HUES6 (cell line): ENCODE measurements at regions not wholly inside any gene's neighbourhood (a gene's known extent, or its start where the extent isn't known, plus 50 kb on each side); places are given as distances from the start of the nearest gene placed in this dataset.
"Not testable (repeated sequence)": the region's sequence is repeated elsewhere in the genome, so short reads cannot be mapped to it uniquely, and the experiment has no call there.

Experiments
- H3K27ac ChIP-seq: 2 replicates; pipeline ENCODE4 v1.7.0; 2013; ENCODE audit warnings: low read depth, mild to moderate bottlenecking, low read length, inconsistent platforms
- H3K27me3 ChIP-seq: 2 replicates; pipeline ENCODE4 v1.6.1; 2013; ENCODE audit warnings: low read length; ENCODE audit not compliant: control insufficient read depth, insufficient read depth
- H3K36me3 ChIP-seq: 2 replicates; pipeline ENCODE4 v1.6.1; 2013; ENCODE audit warnings: low read length; ENCODE audit not compliant: control insufficient read depth, insufficient read depth
- H3K4me1 ChIP-seq: 2 replicates; pipeline ENCODE4 v1.6.1; 2013; ENCODE audit warnings: low read length; ENCODE audit not compliant: control insufficient read depth, insufficient read depth
- H3K4me3 ChIP-seq: 2 replicates; pipeline ENCODE4 v1.5.1; 2013; ENCODE audit warnings: low read depth, low read length
- H3K9ac ChIP-seq: one replicate; pipeline ENCODE4 v1.6.1; 2013; ENCODE audit warnings: mild to moderate bottlenecking, low read length
- H3K9me3 ChIP-seq: 2 replicates; pipeline ENCODE4 v1.6.1; 2013; ENCODE audit warnings: low read depth, low read length; ENCODE audit not compliant: control insufficient read depth, insufficient read depth

GRCh38 chr6:79808921-79809320 is 138.4 kb downstream of the ELOVL4 start:
- H3K27me3 ChIP-seq: no peaks in the 10 kb centered on the region
- H3K9ac ChIP-seq: no peak overlapping the region
- peaks cover 13% of the 10 kb centered on the region for H3K4me1 ChIP-seq

GRCh38 chr6:79806661-79807060 is 140.7 kb downstream of the ELOVL4 start:
- not testable (repeated sequence) for H3K4me3 ChIP-seq, H3K27ac ChIP-seq, H3K9ac ChIP-seq, H3K27me3 ChIP-seq, H3K9me3 ChIP-seq, H3K36me3 ChIP-seq, H3K4me1 ChIP-seq

More at GRCh38 chr6:79808921-79809320, 138.4 kb downstream of the ELOVL4 start:
- peaks cover 5% of the 10 kb centered on the region; the same call in 1 of the 2 replicates for H3K9me3 ChIP-seq
- H3K36me3 ChIP-seq: no peaks in the 10 kb centered on the region
- no peak overlapping the region for H3K27ac ChIP-seq
- H3K4me3 ChIP-seq: no peak overlapping the region

- Histone ChIP-seq H3K4me1 (no peaks in the 10 kb centered on the region), H3K9ac (no peak overlapping the region), H3K27ac (no peak overlapping the region), H3K9me3 (peaks cover 5% of the 10 kb centered on the region; the same call in 1 of the 2 replicates), H3K27me3 (no peaks in the 10 kb centered on the region), H3K36me3 (no peaks in the 10 kb centered on the region), H3K4me3 (no peak overlapping the region)
These were observed 142.6 kb downstream of the ELOVL4 start for GRCh38 chr6:79804732-79805131.

GRCh38 chr6:79803917-79804316 is 143.4 kb downstream of the ELOVL4 start:
- Histone ChIP-seq H3K36me3 (no peaks in the 10 kb centered on the region), H3K27me3 (no peaks in the 10 kb centered on the region), H3K4me3 (no peak overlapping the region), H3K9ac (no peak overlapping the region), H3K9me3 (peaks cover 5% of the 10 kb centered on the region; the same call in 1 of the 2 replicates), H3K27ac (no peak overlapping the region), H3K4me1 (no peaks in the 10 kb centered on the region)

- no peaks in the 10 kb centered on the region for H3K4me1 ChIP-seq
- H3K27me3 ChIP-seq: no peaks in the 10 kb centered on the region
- H3K9ac ChIP-seq: no peak overlapping the region
- H3K36me3 ChIP-seq: no peaks in the 10 kb centered on the region
- no peak overlapping the region for H3K27ac ChIP-seq
- H3K4me3 ChIP-seq: no peak overlapping the region
- H3K9me3 ChIP-seq: peaks cover 5% of the 10 kb centered on the region; the same call in 1 of the 2 replicates
These were observed 144.6 kb downstream of the ELOVL4 start for GRCh38 chr6:79802657-79803300.

GRCh38 chr6:79801362-79801761 is 146.0 kb downstream of the ELOVL4 start:
- no peaks in the 10 kb centered on the region for H3K9me3 ChIP-seq
- H3K27ac ChIP-seq: no peak overlapping the region
- no peaks in the 10 kb centered on the region for H3K27me3 ChIP-seq

GRCh38 chr6:79798841-79799240 is 148.5 kb downstream of the ELOVL4 start:
- no peak overlapping the region for H3K27ac ChIP-seq
- H3K9ac ChIP-seq: no peak overlapping the region
- H3K4me1 ChIP-seq: no peaks in the 10 kb centered on the region
- no peaks in the 10 kb centered on the region for H3K36me3 ChIP-seq
- no peak overlapping the region for H3K4me3 ChIP-seq
- no peaks in the 10 kb centered on the region for H3K9me3 ChIP-seq
- H3K27me3 ChIP-seq: no peaks in the 10 kb centered on the region

More at GRCh38 chr6:79801362-79801761, 146.0 kb downstream of the ELOVL4 start:
- H3K4me1 ChIP-seq: no peaks in the 10 kb centered on the region
- H3K4me3 ChIP-seq: no peak overlapping the region
- no peaks in the 10 kb centered on the region for H3K36me3 ChIP-seq
- H3K9ac ChIP-seq: no peak overlapping the region

- Histone ChIP-seq H3K9ac (no peak overlapping the region), H3K9me3 (no peaks in the 10 kb centered on the region), H3K4me1 (no peaks in the 10 kb centered on the region), H3K27me3 (no peaks in the 10 kb centered on the region), H3K27ac (no peak overlapping the region), H3K4me3 (no peak overlapping the region), H3K36me3 (no peaks in the 10 kb centered on the region)
These were observed 149.4 kb downstream of the ELOVL4 start for GRCh38 chr6:79797912-79798311.

- Histone ChIP-seq H3K9me3 (no peaks in the 10 kb centered on the region), H3K9ac (no peak overlapping the region), H3K4me3 (no peak overlapping the region), H3K36me3 (no peaks in the 10 kb centered on the region), H3K27ac (no peak overlapping the region), H3K27me3 (no peaks in the 10 kb centered on the region), H3K4me1 (no peaks in the 10 kb centered on the region)
These were observed 150.1 kb downstream of the ELOVL4 start for GRCh38 chr6:79797163-79797764.

- H3K36me3 ChIP-seq: no peaks in the 10 kb centered on the region
- no peaks in the 10 kb centered on the region for H3K4me1 ChIP-seq
- no peaks in the 10 kb centered on the region for H3K27me3 ChIP-seq
- H3K9ac ChIP-seq: no peak overlapping the region
- H3K27ac ChIP-seq: no peak overlapping the region
- H3K9me3 ChIP-seq: no peaks in the 10 kb centered on the region
- H3K4me3 ChIP-seq: no peak overlapping the region
These were observed 151.2 kb downstream of the ELOVL4 start for GRCh38 chr6:79796197-79796596.

- no peaks in the 10 kb centered on the region for H3K9me3 ChIP-seq
- H3K9ac ChIP-seq: no peak overlapping the region
- no peaks in the 10 kb centered on the region for H3K27me3 ChIP-seq
- H3K36me3 ChIP-seq: no peaks in the 10 kb centered on the region
- H3K4me1 ChIP-seq: no peaks in the 10 kb centered on the region
- H3K4me3 ChIP-seq: no peak overlapping the region
- no peak overlapping the region for H3K27ac ChIP-seq
These were observed 157.5 kb downstream of the ELOVL4 start for GRCh38 chr6:79789896-79790295.
